GM12875 (cell line): ENCODE measurements at regions not wholly inside any gene's neighbourhood (a gene's known extent, or its start where the extent isn't known, plus 50 kb on each side); places are given as distances from the start of the nearest gene placed in this dataset.

Experiments
- H3K4me3 ChIP-seq: one replicate; pipeline ENCODE4 v1.5.1; 2011; ENCODE audit warnings: low read depth, low read length, control low read depth
- CTCF ChIP-seq: IDR thresholded peaks from 2 replicates; pipeline ENCODE4 v1.5.1; 2011; ENCODE audit warnings: low read depth, mild to moderate bottlenecking, control low read depth, inconsistent platforms, low read length, moderate library complexity, borderline replicate concordance; ENCODE audit not compliant: insufficient read depth

- no peak overlapping the region for H3K4me3 ChIP-seq
- TF ChIP-seq CTCF = no peak
Observed at GRCh38 chr7:41491308-41491707, 211.6 kb downstream of the INHBA start.

- TF ChIP-seq CTCF = no peak
- H3K4me3 ChIP-seq = no peak overlapping the region
Observed at GRCh38 chr7:41489885-41490284, 213.0 kb downstream of the INHBA start.

GRCh38 chr7:41487229-41487940 lies 215.5 kb downstream of the INHBA start:
- TF ChIP-seq CTCF = no peak
- no peak overlapping the region for H3K4me3 ChIP-seq

GRCh38 chr7:41481353-41481752 lies 221.5 kb downstream of the INHBA start:
- TF ChIP-seq CTCF = no peak
- H3K4me3 ChIP-seq = no peak overlapping the region

GRCh38 chr7:41478187-41478586 lies 224.7 kb downstream of the INHBA start:
- no peak for TF ChIP-seq CTCF
- no peak overlapping the region for H3K4me3 ChIP-seq

- no peak for TF ChIP-seq CTCF
- no peak overlapping the region for H3K4me3 ChIP-seq
Observed at GRCh38 chr7:41476460-41476803, 226.5 kb downstream of the INHBA start.

- TF ChIP-seq CTCF = no peak
- no peak overlapping the region for H3K4me3 ChIP-seq
Observed at GRCh38 chr7:41475801-41476459, 227.0 kb downstream of the INHBA start.
